NB4 (cell line): ENCODE measurements at regions not wholly inside any gene's neighbourhood (a gene's known extent, or its start where the extent isn't known, plus 50 kb on each side); places are given as distances from the start of the nearest gene placed in this dataset.

Source experiments
- CTCF ChIP-seq: IDR thresholded peaks from one replicate; pipeline ENCODE4 v1.5.1; 2012; ENCODE audit warnings: low read depth, low read length
- MAX ChIP-seq: IDR thresholded peaks from 2 replicates; pipeline ENCODE4 v1.6.1; 2011; ENCODE audit warnings: low read depth, low read length
- MYC ChIP-seq: IDR thresholded peaks from 2 replicates; pipeline ENCODE4 v1.6.1; 2011; ENCODE audit warnings: low read depth, low read length
- POLR2A ChIP-seq: IDR thresholded peaks from 2 replicates; pipeline ENCODE4 v1.6.1; 2011; ENCODE audit warnings: mild to moderate bottlenecking; ENCODE audit not compliant: insufficient read length; ENCODE audit errors: extremely low read depth

GRCh38 chr4:65175585-65175984, 494.7 kb downstream of the EPHA5 start:
- TF ChIP-seq CTCF (no peak), POLR2A (no peak), MYC (no peak), MAX (no peak)
